NCI-H187 (cell line): ENCODE measurements at regions not wholly inside any gene's neighbourhood (a gene's known extent, or its start where the extent isn't known, plus 50 kb on each side); places are given as distances from the start of the nearest gene placed in this dataset.
"Not testable (repeated sequence)": the region's sequence is repeated elsewhere in the genome, so short reads cannot be mapped to it uniquely, and the experiment has no call there.

Experiments
- DNase-seq, 2 experiments: peaks; one replicate each; lab custom pipeline; 2025; lab: John Stamatoyannopoulos, UW

- no peak for DNase-seq
These were observed 466.9 kb upstream of the NRSN1 start for GRCh38 chr6:23659125-23659524.

GRCh38 chr6:23661549-23661948 lies 464.5 kb upstream of the NRSN1 start:
- DNase-seq = no peak

- DNase-seq = no peak
These were observed 462.9 kb upstream of the NRSN1 start for GRCh38 chr6:23663096-23663495.

GRCh38 chr6:23663652-23664051 lies 462.4 kb upstream of the NRSN1 start:
- no peak for DNase-seq

GRCh38 chr6:23665911-23666310 lies 460.1 kb upstream of the NRSN1 start:
- not testable (repeated sequence) for DNase-seq

GRCh38 chr6:23672737-23673136 lies 453.3 kb upstream of the NRSN1 start:
- DNase-seq = no peak

- no peak for DNase-seq
These were observed 447.4 kb upstream of the NRSN1 start for GRCh38 chr6:23678626-23679025.

GRCh38 chr6:23681743-23682142 lies 444.3 kb upstream of the NRSN1 start:
- no peak for DNase-seq

- DNase-seq = no peak
These were observed 437.4 kb upstream of the NRSN1 start for GRCh38 chr6:23688650-23689049.

GRCh38 chr6:23690453-23691049 lies 435.5 kb upstream of the NRSN1 start:
- DNase-seq = no peak

GRCh38 chr6:23692184-23692583 lies 433.8 kb upstream of the NRSN1 start:
- no peak for DNase-seq

- DNase-seq = no peak
These were observed 429.0 kb upstream of the NRSN1 start for GRCh38 chr6:23696992-23697391.

GRCh38 chr6:23704479-23705052 lies 421.4 kb upstream of the NRSN1 start:
- no peak for DNase-seq

- no peak for DNase-seq
These were observed 420.3 kb upstream of the NRSN1 start for GRCh38 chr6:23705697-23706096.

- no peak for DNase-seq
These were observed 413.3 kb upstream of the NRSN1 start for GRCh38 chr6:23712756-23713155.

- DNase-seq = no peak
These were observed 412.8 kb upstream of the NRSN1 start for GRCh38 chr6:23713211-23713610.

- DNase-seq = peak; percentile 10 to 14
These were observed 397.3 kb upstream of the NRSN1 start for GRCh38 chr6:23728707-23729106.

- no peak for DNase-seq
These were observed 394.4 kb upstream of the NRSN1 start for GRCh38 chr6:23731609-23732008.

- no peak for DNase-seq
These were observed 393.5 kb upstream of the NRSN1 start for GRCh38 chr6:23732521-23732920.

GRCh38 chr6:23735151-23735550 lies 390.9 kb upstream of the NRSN1 start:
- no peak for DNase-seq

GRCh38 chr6:23736577-23736976 lies 389.4 kb upstream of the NRSN1 start:
- DNase-seq = no peak

- DNase-seq = no peak
These were observed 378.8 kb upstream of the NRSN1 start for GRCh38 chr6:23747239-23747638.

GRCh38 chr6:23752414-23752813 lies 373.6 kb upstream of the NRSN1 start:
- DNase-seq = no peak

GRCh38 chr6:23754197-23754596 lies 371.8 kb upstream of the NRSN1 start:
- DNase-seq = no peak
